Mesenchymal stem cell (in vitro differentiated cells and primary cell): ENCODE measurements at regions not wholly inside any gene's neighbourhood (a gene's known extent, or its start where the extent isn't known, plus 50 kb on each side); places are given as distances from the start of the nearest gene placed in this dataset.

Source experiments
- DNase-seq: peaks from one replicate; pipeline ENCODE4 v3.0.0-alpha.2; 2013
- H2AFZ ChIP-seq: one replicate; pipeline ENCODE4 v1.6.1; 2013; ENCODE audit warnings: low read depth, mild to moderate bottlenecking, control low read depth, inconsistent platforms, low read length, moderate library complexity
- H2AK5ac ChIP-seq: 2 replicates; pipeline ENCODE4 v1.6.1; 2013; ENCODE audit warnings: low read length, moderate library complexity, mild to moderate bottlenecking, inconsistent platforms; ENCODE audit not compliant: severe bottlenecking
- H2BK120ac ChIP-seq: one replicate; pipeline ENCODE4 v1.6.1; 2013; ENCODE audit warnings: low read depth, mild to moderate bottlenecking, inconsistent platforms, low read length, moderate library complexity
- H2BK12ac ChIP-seq, 2 experiments: one replicate each; pipeline ENCODE4 v1.6.1; 2013; ENCODE audit warnings: inconsistent platforms in 2 of 2, low read length in 2 of 2, mild to moderate bottlenecking in 2 of 2, moderate library complexity in 2 of 2, control low read depth in 1 of 2
- H2BK15ac ChIP-seq: one replicate; pipeline ENCODE4 v1.6.1; 2013; ENCODE audit warnings: mild to moderate bottlenecking, low read depth, inconsistent platforms; ENCODE audit not compliant: poor library complexity, severe bottlenecking
- H2BK5ac ChIP-seq: 2 replicates; pipeline ENCODE4 v1.6.1; 2013; ENCODE audit warnings: low read depth, mild to moderate bottlenecking, low read length, control low read depth, inconsistent platforms; ENCODE audit not compliant: poor library complexity, severe bottlenecking
- H3K14ac ChIP-seq, 2 experiments: one replicate each; pipeline ENCODE4 v1.6.1; 2013; ENCODE audit warnings: inconsistent platforms in 2 of 2, low read length in 2 of 2, control low read depth in 1 of 2, mild to moderate bottlenecking in 1 of 2, moderate library complexity in 1 of 2
- H3K18ac ChIP-seq, 2 experiments: one replicate each; pipeline ENCODE4 v1.6.1; 2013; ENCODE audit warnings: inconsistent platforms in 2 of 2, low read length in 2 of 2, control low read depth in 1 of 2, low read depth in 1 of 2, mild to moderate bottlenecking in 1 of 2
- H3K23ac ChIP-seq, 2 experiments: one replicate each; pipeline ENCODE4 v1.6.1; 2013; ENCODE audit warnings: inconsistent platforms in 2 of 2, low read length in 2 of 2, mild to moderate bottlenecking in 2 of 2, moderate library complexity in 2 of 2, control low read depth in 1 of 2
- H3K27ac ChIP-seq: 2 replicates; pipeline ENCODE4 v1.5.1; 2013; ENCODE audit warnings: mild to moderate bottlenecking, moderate library complexity, low read length, control low read depth, inconsistent platforms; ENCODE audit not compliant: poor library complexity, severe bottlenecking
- H3K27me3 ChIP-seq, 2 experiments: 2 replicates each; pipeline versions ENCODE4 v1.6.1 to v1.7.0; 2013; ENCODE audit warnings: low read length in 2 of 2, mild to moderate bottlenecking in 2 of 2, moderate library complexity in 2 of 2, control low read depth in 1 of 2, inconsistent platforms in 1 of 2; ENCODE audit not compliant: control insufficient read depth in 1 of 2, insufficient read depth in 1 of 2
- H3K36me3 ChIP-seq, 2 experiments: 2 replicates each; pipeline versions ENCODE4 v1.6.1 to v1.7.0; 2013; ENCODE audit warnings: low read length in 2 of 2, control low read depth in 1 of 2, inconsistent platforms in 1 of 2, low read depth in 1 of 2, mild to moderate bottlenecking in 1 of 2; ENCODE audit not compliant: insufficient read depth in 2 of 2, control insufficient read depth in 1 of 2
- H3K4ac ChIP-seq, 2 experiments: one replicate each; pipeline ENCODE4 v1.6.1; 2013; ENCODE audit warnings: inconsistent platforms in 2 of 2, low read length in 2 of 2, mild to moderate bottlenecking in 2 of 2, moderate library complexity in 2 of 2, control low read depth in 1 of 2, low read depth in 1 of 2
- H3K4me1 ChIP-seq: 2 replicates; pipeline ENCODE4 v1.6.1; 2013; ENCODE audit warnings: low read depth, low read length, control low read depth; ENCODE audit not compliant: control insufficient read depth, insufficient read depth
- H3K4me2 ChIP-seq: 2 replicates; pipeline ENCODE4 v1.6.1; 2013; ENCODE audit warnings: low read length, mild to moderate bottlenecking, inconsistent platforms; ENCODE audit not compliant: poor library complexity, severe bottlenecking
- H3K4me3 ChIP-seq, 2 experiments: 2 replicates each; pipeline versions ENCODE4 v1.5.1 to v1.7.0; 2013; ENCODE audit warnings: low read length in 2 of 2, mild to moderate bottlenecking in 2 of 2, control low read depth in 1 of 2, low read depth in 1 of 2; ENCODE audit not compliant: insufficient read depth in 1 of 2
- H3K79me1 ChIP-seq: replicated peaks from 2 replicates; pipeline ENCODE4 v1.6.1; 2013; ENCODE audit warnings: mild to moderate bottlenecking, control low read depth, low read length, inconsistent platforms; ENCODE audit not compliant: poor library complexity, severe bottlenecking
- H3K9ac ChIP-seq: 2 replicates; pipeline ENCODE4 v1.7.0; 2013; ENCODE audit warnings: mild to moderate bottlenecking, low read length, moderate library complexity
- H3K9me3 ChIP-seq: 2 replicates; pipeline ENCODE4 v1.7.0; 2013; ENCODE audit warnings: mild to moderate bottlenecking, low read length; ENCODE audit not compliant: control insufficient read depth
- H4K8ac ChIP-seq: one replicate; pipeline ENCODE4 v1.6.1; 2013; ENCODE audit warnings: inconsistent platforms, mild to moderate bottlenecking, low read length, moderate library complexity
- H4K91ac ChIP-seq: one replicate; pipeline ENCODE4 v1.6.1; 2013; ENCODE audit warnings: mild to moderate bottlenecking, low read length, inconsistent platforms
- WGBS: methylation state at CpG from one replicate; pipeline ENCODE4 v1.1.7; 2013; ENCODE audit warnings: mixed read lengths; 5-methylcytosine and 5-hydroxymethylcytosine counted together

DNA sequence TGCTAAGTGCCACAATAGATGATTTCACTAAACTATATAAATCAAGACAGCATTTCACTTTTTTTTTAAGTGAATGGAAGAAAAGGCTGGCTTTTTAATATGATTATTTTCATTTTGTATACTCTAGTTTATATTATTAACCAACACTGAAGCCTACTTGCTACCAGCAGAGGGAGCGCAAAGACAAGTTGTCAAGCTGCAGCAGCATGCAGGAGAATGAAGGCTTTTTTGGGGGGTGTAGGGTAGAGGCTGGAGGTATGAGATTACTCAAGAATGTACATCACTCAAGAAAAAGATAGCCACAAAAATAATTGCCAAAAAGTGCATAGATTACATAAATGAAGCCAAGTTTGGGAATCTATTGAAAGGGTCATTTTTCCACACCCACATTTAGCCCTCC, 519.5 kb downstream of the FGF13 start:
- whole genome bisulfite sequencing, result no CpG with 5 or more reads among the region's 1 CpG
- no peak overlapping the region for H3K4ac ChIP-seq
- H3K14ac ChIP-seq, result no peak overlapping the region
- H3K36me3 ChIP-seq, result no peaks in the 10 kb centered on the region
- no peak overlapping the region for H2AFZ ChIP-seq
- H3K79me1 ChIP-seq, result no peaks in the 10 kb centered on the region
- H2AK5ac ChIP-seq, result no peak overlapping the region
- H3K18ac ChIP-seq, result no peak overlapping the region
- H3K4me3 ChIP-seq, result no peak overlapping the region
- H3K4me2 ChIP-seq, result no peak overlapping the region
- no peaks in the 10 kb centered on the region for H3K27me3 ChIP-seq
- no peak for DNase-seq
- no peak overlapping the region for H2BK120ac ChIP-seq
- no peak overlapping the region for H2BK12ac ChIP-seq
- H4K8ac ChIP-seq, result no peak overlapping the region
- no peaks in the 10 kb centered on the region for H3K4me1 ChIP-seq
- H3K23ac ChIP-seq, result no peak overlapping the region
- no peaks in the 10 kb centered on the region for H3K9me3 ChIP-seq
- no peak overlapping the region for H4K91ac ChIP-seq
- no peak overlapping the region for H2BK15ac ChIP-seq
- H3K9ac ChIP-seq, result no peak overlapping the region
- no peak overlapping the region for H3K27ac ChIP-seq
- no peak overlapping the region for H2BK5ac ChIP-seq

DNA sequence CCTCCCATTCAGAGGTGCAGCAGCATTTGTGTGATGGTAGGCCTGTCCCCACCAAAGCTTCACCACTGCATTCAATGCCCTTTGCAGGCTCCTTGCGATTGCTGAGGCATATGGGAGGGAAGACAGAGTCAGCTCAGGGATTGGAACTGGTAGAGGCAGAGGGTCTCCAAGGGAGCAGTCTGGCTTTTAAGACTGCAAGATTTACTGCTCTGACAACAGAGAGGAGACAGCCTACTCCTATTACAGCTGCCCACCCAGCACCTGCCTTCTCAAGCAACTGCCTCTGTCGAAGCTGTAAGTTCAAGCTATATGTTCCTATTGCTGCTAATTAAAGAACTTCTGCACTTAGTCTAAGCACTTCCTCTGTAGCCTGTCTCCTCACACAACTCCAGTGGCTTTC, 481.8 kb downstream of the FGF13 start:
- H3K4me1 ChIP-seq, result no peaks in the 10 kb centered on the region
- H4K91ac ChIP-seq, result no peak overlapping the region
- peaks cover 3% of the 10 kb centered on the region for H3K9me3 ChIP-seq
- H3K27ac ChIP-seq, result no peak overlapping the region
- no peak overlapping the region for H2BK5ac ChIP-seq
- DNase-seq, result no peak
- no peak overlapping the region for H3K18ac ChIP-seq
- 52% methylated on average over 1 of the region's 2 CpGs for WGBS
- H3K79me1 ChIP-seq, result no peaks in the 10 kb centered on the region
- no peak overlapping the region for H2AK5ac ChIP-seq
- no peak overlapping the region for H2BK120ac ChIP-seq
- no peak overlapping the region for H2AFZ ChIP-seq
- H3K36me3 ChIP-seq, result no peaks in the 10 kb centered on the region
- H4K8ac ChIP-seq, result no peak overlapping the region
- H3K4me3 ChIP-seq, result no peak overlapping the region
- H3K23ac ChIP-seq, result no peak overlapping the region
- no peak overlapping the region for H2BK15ac ChIP-seq
- H3K14ac ChIP-seq, result no peak overlapping the region
- H3K27me3 ChIP-seq, result no peaks in the 10 kb centered on the region
- H3K4ac ChIP-seq, result no peak overlapping the region
- no peak overlapping the region for H3K4me2 ChIP-seq
- H3K9ac ChIP-seq, result no peak overlapping the region
- H2BK12ac ChIP-seq, result no peak overlapping the region

DNA sequence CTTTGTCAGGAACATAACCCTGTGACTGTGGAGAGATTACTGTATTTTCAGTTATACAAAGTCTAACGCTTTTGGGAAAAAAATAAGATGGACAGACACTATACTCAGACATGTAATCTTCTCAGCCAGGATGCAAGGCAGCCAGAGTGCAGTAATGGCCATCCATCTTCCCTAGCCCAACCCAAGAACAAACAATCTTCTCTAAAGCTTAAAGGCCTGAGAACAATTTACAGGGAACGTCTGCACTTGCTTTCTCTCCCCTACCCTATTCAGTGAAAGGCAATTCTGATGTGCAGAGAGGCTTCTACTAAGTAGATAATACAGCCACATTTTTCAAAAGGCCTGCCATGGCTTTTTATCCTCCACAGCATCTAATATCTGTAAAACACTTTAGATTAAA, 471.3 kb downstream of the FGF13 start:
- H3K4me1 ChIP-seq, result no peaks in the 10 kb centered on the region
- no peak overlapping the region for H3K18ac ChIP-seq
- no peaks in the 10 kb centered on the region for H3K9me3 ChIP-seq
- H2BK120ac ChIP-seq, result no peak overlapping the region
- no peaks in the 10 kb centered on the region for H3K27me3 ChIP-seq
- H3K9ac ChIP-seq, result no peak overlapping the region
- H3K79me1 ChIP-seq, result no peaks in the 10 kb centered on the region
- H2AK5ac ChIP-seq, result no peak overlapping the region
- DNase-seq, result no peak
- H3K23ac ChIP-seq, result no peak overlapping the region
- no peaks in the 10 kb centered on the region for H3K36me3 ChIP-seq
- no peak overlapping the region for H3K4me2 ChIP-seq
- no peak overlapping the region for H3K14ac ChIP-seq
- no peak overlapping the region for H3K4me3 ChIP-seq
- WGBS, result 80% methylated on average over 1 of the region's 2 CpGs
- H4K8ac ChIP-seq, result no peak overlapping the region
- H4K91ac ChIP-seq, result no peak overlapping the region
- no peak overlapping the region for H3K27ac ChIP-seq
- no peak overlapping the region for H2BK5ac ChIP-seq
- H2AFZ ChIP-seq, result no peak overlapping the region
- H2BK12ac ChIP-seq, result no peak overlapping the region
- H2BK15ac ChIP-seq, result no peak overlapping the region
- no peak overlapping the region for H3K4ac ChIP-seq

DNA sequence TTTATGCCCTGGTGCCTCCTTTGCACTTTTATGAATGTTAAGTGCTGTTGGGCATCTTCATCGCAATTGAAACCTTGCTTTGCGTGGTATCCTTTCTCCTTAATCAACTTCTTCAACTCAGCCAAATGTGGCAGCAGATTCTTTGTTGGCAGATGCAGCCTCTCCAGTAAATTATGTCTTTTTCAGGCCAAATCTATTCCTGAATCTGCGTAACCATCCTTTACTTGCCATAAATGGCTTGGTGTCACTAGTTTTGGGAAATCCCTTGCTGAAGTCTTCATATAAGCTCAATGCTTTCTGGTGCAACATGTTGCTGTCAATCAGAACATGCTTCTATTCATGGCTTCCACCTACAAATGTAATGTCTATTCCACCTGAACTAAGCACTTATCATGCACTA, 457.5 kb downstream of the FGF13 start:
- Histone ChIP-seq H4K8ac (no peak overlapping the region), H3K36me3 (no peaks in the 10 kb centered on the region), H2AFZ (no peak overlapping the region), H3K9ac (no peak overlapping the region), H2AK5ac (no peak overlapping the region), H3K27ac (no peak overlapping the region), H3K27me3 (no peaks in the 10 kb centered on the region), H3K4me3 (no peak overlapping the region), H4K91ac (no peak overlapping the region), H2BK12ac (no peak overlapping the region), H3K4me1 (no peaks in the 10 kb centered on the region), H3K23ac (no peak overlapping the region), H3K4ac (no peak overlapping the region), H2BK120ac (no peak overlapping the region), H3K18ac (no peak overlapping the region), H3K79me1 (no peaks in the 10 kb centered on the region), H2BK15ac (no peak overlapping the region), H3K14ac (no peak overlapping the region), H3K9me3 (no peaks in the 10 kb centered on the region), H3K4me2 (no peak overlapping the region), H2BK5ac (no peak overlapping the region)
- DNase-seq, result no peak
- WGBS, result 85% methylated on average over 3 of the region's 3 CpGs
